H9 (cell line): ENCODE measurements at regions not wholly inside any gene's neighbourhood (a gene's known extent, or its start where the extent isn't known, plus 50 kb on each side); places are given as distances from the start of the nearest gene placed in this dataset.

Experiments
- DNase-seq: peaks from one replicate; pipeline ENCODE4 v3.0.0-alpha.2; 2017
- H2AFZ ChIP-seq: one replicate; pipeline ENCODE4 v1.6.1; 2013; ENCODE audit warnings: mild to moderate bottlenecking, low read length, control low read depth, moderate library complexity
- H2AK5ac ChIP-seq: 2 replicates; pipeline ENCODE4 v1.6.1; 2013; ENCODE audit warnings: low read length, control low read depth, mixed read lengths; ENCODE audit not compliant: insufficient read length
- H2BK120ac ChIP-seq: one replicate; pipeline ENCODE4 v1.6.1; 2013; ENCODE audit warnings: low read depth, mild to moderate bottlenecking, low read length, control low read depth, inconsistent platforms; ENCODE audit not compliant: poor library complexity, severe bottlenecking
- H2BK12ac ChIP-seq: 2 replicates; pipeline ENCODE4 v1.6.1; 2013; ENCODE audit warnings: low read length, control low read depth, mixed read lengths, low read depth; ENCODE audit not compliant: insufficient read length
- H2BK15ac ChIP-seq: 2 replicates; pipeline ENCODE4 v1.6.1; 2013; ENCODE audit warnings: low read depth, low read length, control low read depth
- H2BK20ac ChIP-seq: one replicate; pipeline ENCODE4 v1.6.1; 2013; ENCODE audit warnings: low read depth, mild to moderate bottlenecking, low read length, control low read depth, inconsistent platforms; ENCODE audit not compliant: poor library complexity, severe bottlenecking
- H2BK5ac ChIP-seq: 2 replicates; pipeline ENCODE4 v1.6.1; 2013; ENCODE audit warnings: low read length, control low read depth, mixed read lengths; ENCODE audit not compliant: insufficient read length
- H3K14ac ChIP-seq: 2 replicates; pipeline ENCODE4 v1.6.1; 2013; ENCODE audit warnings: low read length, control low read depth; ENCODE audit not compliant: insufficient read depth
- H3K18ac ChIP-seq: 2 replicates; pipeline ENCODE4 v1.6.1; 2013; ENCODE audit warnings: low read depth, mild to moderate bottlenecking, mixed read lengths, low read length, control low read depth; ENCODE audit not compliant: insufficient read length
- H3K23ac ChIP-seq: 2 replicates; pipeline ENCODE4 v1.6.1; 2013; ENCODE audit warnings: low read length, control low read depth, mixed read lengths, low read depth; ENCODE audit not compliant: insufficient read length
- H3K23me2 ChIP-seq: 2 replicates; pipeline ENCODE4 v1.6.1; 2013; ENCODE audit warnings: low read depth, mild to moderate bottlenecking, mixed read lengths, low read length, control low read depth; ENCODE audit not compliant: insufficient read length, poor library complexity, severe bottlenecking
- H3K27ac ChIP-seq: 2 replicates; pipeline ENCODE4 v1.5.1; 2013; ENCODE audit warnings: low read length, control low read depth, mixed read lengths, low read depth; ENCODE audit not compliant: insufficient read length
- H3K27me3 ChIP-seq: 2 replicates; pipeline ENCODE4 v1.6.1; 2013; ENCODE audit warnings: low read length, control low read depth, inconsistent platforms; ENCODE audit not compliant: insufficient read depth
- H3K4ac ChIP-seq: 2 replicates; pipeline ENCODE4 v1.6.1; 2013; ENCODE audit warnings: low read depth, mild to moderate bottlenecking, control low read depth, inconsistent platforms, low read length, moderate library complexity
- H3K4me1 ChIP-seq: 2 replicates; pipeline ENCODE4 v1.6.1; 2013; ENCODE audit warnings: low read length, control low read depth, inconsistent platforms; ENCODE audit not compliant: insufficient read depth
- H3K4me2 ChIP-seq: 2 replicates; pipeline ENCODE4 v1.6.1; 2013; ENCODE audit warnings: low read length, control low read depth, mixed read lengths; ENCODE audit not compliant: insufficient read length, insufficient read depth
- H3K56ac ChIP-seq: 2 replicates; pipeline ENCODE4 v1.6.1; 2013; ENCODE audit warnings: low read depth, mild to moderate bottlenecking, mixed read lengths, low read length, control low read depth; ENCODE audit not compliant: insufficient read length
- H3K79me1 ChIP-seq: 2 replicates; pipeline ENCODE4 v1.6.1; 2013; ENCODE audit warnings: low read depth, mild to moderate bottlenecking, moderate library complexity, low read length, control low read depth, inconsistent platforms; ENCODE audit not compliant: insufficient read depth, poor library complexity, severe bottlenecking
- H3K79me2 ChIP-seq: 2 replicates; pipeline ENCODE4 v1.6.1; 2013; ENCODE audit warnings: low read length, control low read depth, inconsistent platforms; ENCODE audit not compliant: insufficient read depth
- H3K9ac ChIP-seq: 2 replicates; pipeline ENCODE4 v1.6.1; 2013; ENCODE audit warnings: low read length, control low read depth, mixed read lengths; ENCODE audit not compliant: insufficient read length; ENCODE audit errors: extremely low read depth
- H3K9me3 ChIP-seq: one replicate; pipeline ENCODE4 v1.6.1; 2013; ENCODE audit warnings: low read depth, low read length, inconsistent platforms; ENCODE audit not compliant: control insufficient read depth
- H3T11ph ChIP-seq: one replicate; pipeline ENCODE4 v1.6.1; 2013; ENCODE audit warnings: mild to moderate bottlenecking, low read length, control low read depth, inconsistent platforms
- H4K20me1 ChIP-seq: one replicate; pipeline ENCODE4 v1.6.1; 2013; ENCODE audit not compliant: control insufficient read depth, insufficient read length, insufficient read depth
- H4K5ac ChIP-seq: 2 replicates; pipeline ENCODE4 v1.6.1; 2013; ENCODE audit warnings: low read depth, mild to moderate bottlenecking, mixed read lengths, low read length, control low read depth; ENCODE audit not compliant: insufficient read length
- H4K8ac ChIP-seq: replicated peaks from 2 replicates; pipeline ENCODE4 v1.6.1; 2013; ENCODE audit warnings: low read length, control low read depth, mixed read lengths, low read depth; ENCODE audit not compliant: insufficient read length
- H4K91ac ChIP-seq: 2 replicates; pipeline ENCODE4 v1.6.1; 2013; ENCODE audit warnings: low read depth, mild to moderate bottlenecking, moderate library complexity, mixed read lengths, low read length, control low read depth; ENCODE audit not compliant: insufficient read length
- H3K27ac Mint-ChIP-seq, 3 experiments: 2 replicates in 2 of 3; 3 replicates in 1 of 3; pipeline ENCODE4 v1.8.0; 2020 to 2021; ENCODE audit warnings: mixed read lengths in 3 of 3, mild to moderate bottlenecking in 1 of 3, moderate library complexity in 1 of 3
- H3K27me3 Mint-ChIP-seq: 2 replicates; pipeline ENCODE4 v1.8.0; 2021; ENCODE audit warnings: low read depth, mild to moderate bottlenecking, moderate library complexity, mixed read lengths
- H3K36me3 Mint-ChIP-seq, 3 experiments: 2 replicates in 2 of 3; 3 replicates in 1 of 3; pipeline ENCODE4 v1.8.0; 2020 to 2021; ENCODE audit warnings: low read depth in 3 of 3, mixed read lengths in 3 of 3; ENCODE audit not compliant: insufficient read depth in 1 of 3
- H3K4me1 Mint-ChIP-seq, 2 experiments: 2 replicates each; pipeline ENCODE4 v1.8.0; 2020; ENCODE audit warnings: mixed read lengths in 2 of 2
- H3K4me3 Mint-ChIP-seq, 2 experiments: 2 replicates in 1 of 2; 3 replicates in 1 of 2; pipeline ENCODE4 v1.8.0; 2020 to 2021; ENCODE audit warnings: mild to moderate bottlenecking in 2 of 2, mixed read lengths in 2 of 2, moderate library complexity in 1 of 2
- H3K9me3 Mint-ChIP-seq, 2 experiments: 2 replicates in 1 of 2; 3 replicates in 1 of 2; pipeline ENCODE4 v1.8.0; 2020; ENCODE audit warnings: mild to moderate bottlenecking in 2 of 2, mixed read lengths in 2 of 2, moderate library complexity in 1 of 2
- WGBS: extraction: QIAGEN DNeasy Blood & Tissue Kit; methylation state at CpG from one replicate; pipeline ENCODE4 v1.1.7; 2013; ENCODE audit warnings: missing lambda C conversion rate, low lambda C conversion rate, mixed read lengths; ENCODE audit not compliant: insufficient read length; ENCODE audit errors: extremely low coverage; 5-methylcytosine and 5-hydroxymethylcytosine counted together
- TF ChIP-seq, protein P1 (sequence below): fragments of 200-600 bp; sonication (generic); conservative IDR thresholded peaks from 3 replicates; pipeline ENCODE4 v1.8.0; 2021; ENCODE audit warnings: antibody characterized with exemption, mild to moderate bottlenecking

DNA sequence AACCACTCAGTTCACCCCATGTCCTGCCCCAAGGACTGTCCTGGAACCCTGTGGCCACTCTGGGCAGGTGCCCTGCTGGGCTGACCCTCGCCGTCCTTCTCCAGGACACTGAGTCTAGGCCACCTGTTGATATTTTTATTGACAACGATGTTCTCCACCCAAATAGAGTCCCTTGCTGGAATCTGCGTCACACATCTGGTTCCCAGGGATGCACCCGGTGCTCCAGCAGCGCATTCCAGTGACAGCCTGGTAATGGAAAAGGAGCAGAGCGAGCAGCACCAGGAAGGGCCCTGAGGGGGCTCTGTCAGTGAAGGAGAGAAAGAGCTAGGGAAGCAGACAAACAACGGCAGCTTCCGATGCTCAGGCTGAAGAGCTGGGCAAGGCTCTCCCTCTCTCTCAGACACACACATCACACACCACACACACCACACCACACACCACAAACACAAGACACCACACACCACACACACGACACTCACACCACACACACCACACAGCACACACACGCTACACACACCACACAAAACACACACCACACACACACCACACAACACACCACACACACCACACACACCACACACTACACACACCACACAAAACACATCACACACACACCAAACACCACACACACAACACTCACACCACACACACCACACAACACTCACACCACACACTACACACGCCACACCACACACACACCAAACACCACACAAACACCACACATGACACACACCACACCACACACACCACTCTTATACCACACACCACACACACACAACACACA, 117.9 kb upstream of the THBS2 start:
- Histone ChIP-seq H3K18ac (no peak overlapping the region), H3K9ac (no peak overlapping the region), H3K27me3 (no peaks in the 10 kb centered on the region), H3T11ph (no peak overlapping the region), H2BK20ac (no peak overlapping the region), H2AFZ (no peak overlapping the region), H3K14ac (no peak overlapping the region), H3K9me3 (no peaks in the 10 kb centered on the region), H3K4me2 (no peak overlapping the region), H2BK15ac (no peak overlapping the region), H2BK5ac (no peak overlapping the region), H3K27ac (no peak overlapping the region), H4K8ac (no peak overlapping the region), H2AK5ac (no peak overlapping the region), H4K20me1 (no peaks in the 10 kb centered on the region), H3K23ac (no peak overlapping the region), H3K4ac (no peak overlapping the region), H2BK12ac (no peak overlapping the region), H2BK120ac (no peak overlapping the region), H3K79me2 (no peaks in the 10 kb centered on the region), H4K91ac (no peak overlapping the region), H3K23me2 (no peaks in the 10 kb centered on the region), H3K79me1 (no peaks in the 10 kb centered on the region), H3K4me1 (no peaks in the 10 kb centered on the region), H4K5ac (no peak overlapping the region), H3K56ac (no peak overlapping the region)
- DNase-seq = peak; percentile 69
- Mint-ChIP-seq H3K36me3 (peaks cover 2 to 13% (median 10%) of the 10 kb centered on the region in 3 experiments; a peak in 5 of 7 replicates), H3K4me3 (no peak overlapping the region), H3K4me1 (peaks cover 0 to 14% of the 10 kb centered on the region in 2 experiments; a peak in 2 of 4 replicates), H3K9me3 (peaks cover 14 to 16% of the 10 kb centered on the region in 2 experiments), H3K27ac (no peak overlapping the region), H3K27me3 (peaks cover 1% of the 10 kb centered on the region; the same call in 1 of the 2 replicates)
- WGBS = 100% methylated on average over 3 of the region's 12 CpGs
- TF ChIP-seq, protein P1, sequence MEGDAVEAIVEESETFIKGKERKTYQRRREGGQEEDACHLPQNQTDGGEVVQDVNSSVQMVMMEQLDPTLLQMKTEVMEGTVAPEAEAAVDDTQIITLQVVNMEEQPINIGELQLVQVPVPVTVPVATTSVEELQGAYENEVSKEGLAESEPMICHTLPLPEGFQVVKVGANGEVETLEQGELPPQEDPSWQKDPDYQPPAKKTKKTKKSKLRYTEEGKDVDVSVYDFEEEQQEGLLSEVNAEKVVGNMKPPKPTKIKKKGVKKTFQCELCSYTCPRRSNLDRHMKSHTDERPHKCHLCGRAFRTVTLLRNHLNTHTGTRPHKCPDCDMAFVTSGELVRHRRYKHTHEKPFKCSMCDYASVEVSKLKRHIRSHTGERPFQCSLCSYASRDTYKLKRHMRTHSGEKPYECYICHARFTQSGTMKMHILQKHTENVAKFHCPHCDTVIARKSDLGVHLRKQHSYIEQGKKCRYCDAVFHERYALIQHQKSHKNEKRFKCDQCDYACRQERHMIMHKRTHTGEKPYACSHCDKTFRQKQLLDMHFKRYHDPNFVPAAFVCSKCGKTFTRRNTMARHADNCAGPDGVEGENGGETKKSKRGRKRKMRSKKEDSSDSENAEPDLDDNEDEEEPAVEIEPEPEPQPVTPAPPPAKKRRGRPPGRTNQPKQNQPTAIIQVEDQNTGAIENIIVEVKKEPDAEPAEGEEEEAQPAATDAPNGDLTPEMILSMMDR = no peak
